HG02981 (cell line): ENCODE measurements at regions not wholly inside any gene's neighbourhood (a gene's known extent, or its start where the extent isn't known, plus 50 kb on each side); places are given as distances from the start of the nearest gene placed in this dataset.

Source experiments
- ATAC-seq: cut with Tn5 transposase; IDR thresholded peaks from one replicate; pipeline ENCODE4 v1.9.1; 2021; ENCODE audit warnings: mild to moderate bottlenecking, moderate library complexity; ENCODE audit not compliant: unreplicated experiment

DNA sequence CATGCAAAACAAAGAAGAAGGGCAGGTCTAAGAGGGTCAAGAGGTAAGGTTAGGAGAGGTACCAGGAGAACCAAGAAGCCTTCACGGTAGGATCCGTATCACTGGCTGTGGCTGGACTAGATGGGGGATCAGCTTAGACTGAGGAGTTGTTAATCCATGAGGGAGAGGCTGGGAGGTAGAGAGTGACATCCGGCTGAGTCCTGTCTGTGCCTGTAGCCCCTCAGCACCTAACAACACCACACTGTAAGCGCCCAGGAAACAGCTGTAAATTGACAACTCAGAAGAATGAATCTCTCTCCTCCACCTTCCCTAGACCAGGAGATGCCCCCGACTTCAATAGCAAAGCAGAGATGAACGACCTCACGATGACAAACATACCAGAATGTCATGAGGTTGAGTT lies 199.4 kb upstream of the RPL38 start:
- ATAC-seq, result no peak

DNA sequence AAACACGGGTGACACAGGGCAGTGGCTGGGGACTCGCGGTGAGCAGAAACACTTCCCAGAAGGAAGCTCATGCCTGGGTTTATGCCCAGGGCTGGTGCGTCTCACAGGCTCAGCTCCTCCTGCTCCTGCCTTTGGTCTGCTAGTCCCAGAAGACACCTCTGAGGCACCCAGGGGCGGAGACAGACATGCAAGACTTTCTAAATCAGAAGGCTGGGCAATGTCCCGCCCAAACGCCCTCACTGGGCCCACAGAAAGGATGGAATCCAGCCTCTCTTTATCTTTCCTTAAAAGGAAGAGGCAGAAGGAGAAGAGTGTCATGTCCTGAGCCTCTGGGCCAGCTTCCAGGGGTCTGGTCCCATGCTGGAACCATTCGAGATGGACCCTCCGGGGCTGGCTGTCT lies 197.7 kb upstream of the RPL38 start:
- ATAC-seq, result no peak

DNA sequence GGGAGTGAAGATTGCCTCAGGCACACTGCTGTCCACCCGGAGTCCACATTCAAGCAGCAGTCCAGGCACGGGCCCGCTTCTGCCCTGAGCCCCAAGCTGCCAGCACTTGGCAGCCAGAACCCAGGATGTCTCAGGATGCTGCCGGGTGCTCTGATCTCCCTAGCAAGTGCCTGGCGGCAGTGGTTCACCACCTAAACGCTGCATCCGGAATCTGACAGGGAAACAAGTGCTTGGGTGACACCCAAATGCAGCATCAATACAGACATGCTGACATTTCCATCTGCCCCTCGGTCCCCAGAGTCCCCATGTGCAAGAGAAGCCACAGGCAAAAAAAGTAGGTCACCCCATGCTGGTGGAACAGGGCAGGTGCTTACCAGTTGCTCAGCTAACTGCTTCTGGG lies 197.1 kb upstream of the RPL38 start:
- no peak for ATAC-seq

DNA sequence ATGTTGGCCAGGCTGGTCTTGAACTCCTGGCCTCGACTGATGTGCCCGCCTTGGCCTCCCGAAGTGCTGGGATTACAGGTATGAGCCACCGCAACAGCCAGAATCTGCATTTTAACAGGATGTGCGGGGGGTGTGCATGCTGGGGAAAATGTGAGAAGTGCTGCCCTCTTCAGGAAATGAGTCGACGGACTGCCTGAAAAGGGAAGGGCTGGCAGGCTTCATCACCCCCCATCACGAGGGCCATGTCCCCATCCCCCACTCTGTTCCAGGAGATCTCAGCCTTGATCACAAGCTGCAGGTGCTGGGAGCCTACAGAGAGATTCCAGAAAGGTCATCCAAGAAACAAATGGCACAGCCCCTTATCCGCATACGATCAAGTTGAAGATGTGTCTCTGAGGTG lies 195.3 kb upstream of the RPL38 start:
- ATAC-seq, result no peak

DNA sequence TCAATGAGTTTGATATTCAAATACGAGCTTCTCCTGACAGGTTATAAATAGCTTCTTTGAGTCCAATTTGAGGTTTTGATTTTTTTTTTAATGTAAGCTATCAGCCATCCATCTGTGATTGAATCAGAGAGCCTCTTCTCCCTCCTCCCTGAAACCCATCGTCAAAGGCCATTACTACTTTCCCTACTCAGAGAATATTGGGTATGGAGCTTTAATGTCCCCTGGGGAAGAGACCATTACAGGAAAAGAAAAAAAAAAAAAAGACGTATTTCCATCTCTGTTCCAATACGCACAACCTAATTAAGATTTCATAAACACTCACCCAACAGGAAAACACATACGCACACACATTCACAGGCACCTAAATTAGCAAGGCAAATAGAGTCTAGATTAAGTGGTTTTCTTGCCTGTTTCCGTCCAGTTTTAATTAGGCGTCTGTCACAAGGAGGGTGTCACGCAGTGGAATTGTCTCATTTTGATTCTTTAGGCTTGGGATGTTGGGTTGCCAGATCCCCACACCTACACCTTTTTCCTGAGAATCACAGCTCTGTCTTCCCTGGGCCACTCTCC lies 194.3 kb upstream of the RPL38 start:
- ATAC-seq, result no peak

DNA sequence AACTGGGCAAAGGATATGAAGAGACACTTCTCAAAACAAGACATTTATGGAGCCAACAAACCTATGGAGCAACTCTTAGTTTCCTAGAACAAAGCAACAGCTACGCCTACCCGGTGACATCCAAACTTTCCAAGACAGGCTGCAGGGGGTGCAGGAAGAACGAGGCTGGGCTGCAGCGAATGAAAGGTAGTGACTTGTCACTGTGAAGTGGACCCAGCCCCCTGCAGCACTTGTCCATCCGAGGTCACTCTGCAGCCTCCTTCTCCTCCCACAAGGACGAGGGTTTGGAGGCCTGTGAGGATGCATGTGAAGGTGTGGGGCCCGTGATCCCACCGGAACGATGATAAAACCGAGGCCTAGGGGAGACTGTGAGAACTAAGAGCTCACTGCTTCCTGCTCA lies 192.6 kb upstream of the RPL38 start:
- ATAC-seq, result no peak

DNA sequence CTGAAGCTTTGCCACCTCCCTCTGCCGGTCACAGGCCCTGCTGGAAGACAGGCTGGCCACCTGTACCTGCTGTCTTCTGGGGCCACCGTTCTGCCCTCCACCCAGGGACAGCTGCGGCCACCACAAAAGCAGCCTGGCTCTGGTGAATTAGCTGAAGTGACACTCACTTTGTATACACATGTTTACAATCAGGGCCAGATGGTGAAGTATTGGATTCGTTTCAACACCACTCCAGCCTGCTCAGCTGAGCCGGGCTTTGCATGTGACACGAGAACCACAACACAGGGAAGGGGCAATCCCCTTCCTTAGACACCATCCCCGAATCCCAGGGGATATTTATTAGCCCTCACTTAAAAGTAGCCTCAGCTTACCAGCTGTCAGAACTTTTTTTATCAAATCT lies 191.5 kb upstream of the RPL38 start:
- no peak for ATAC-seq

DNA sequence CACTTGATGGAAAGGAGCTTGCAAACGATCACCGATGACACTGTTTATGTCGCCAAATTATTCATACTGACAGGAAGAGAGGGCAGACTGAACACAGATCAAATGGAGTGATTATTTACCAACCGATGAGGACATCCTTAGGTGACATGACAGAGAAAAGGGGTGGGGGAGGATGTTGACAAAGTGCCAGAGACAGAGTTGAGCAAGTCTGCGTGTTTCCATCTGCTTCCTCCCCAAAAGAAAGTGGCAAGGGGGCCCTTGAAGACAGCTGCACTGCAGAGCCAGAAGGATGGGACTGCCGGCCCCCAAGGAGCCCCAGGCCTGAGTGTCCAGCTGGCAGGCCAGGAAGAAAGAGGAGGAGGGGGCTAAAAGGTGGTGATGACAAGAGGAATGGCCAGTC lies 191.0 kb upstream of the RPL38 start:
- ATAC-seq, result no peak

DNA sequence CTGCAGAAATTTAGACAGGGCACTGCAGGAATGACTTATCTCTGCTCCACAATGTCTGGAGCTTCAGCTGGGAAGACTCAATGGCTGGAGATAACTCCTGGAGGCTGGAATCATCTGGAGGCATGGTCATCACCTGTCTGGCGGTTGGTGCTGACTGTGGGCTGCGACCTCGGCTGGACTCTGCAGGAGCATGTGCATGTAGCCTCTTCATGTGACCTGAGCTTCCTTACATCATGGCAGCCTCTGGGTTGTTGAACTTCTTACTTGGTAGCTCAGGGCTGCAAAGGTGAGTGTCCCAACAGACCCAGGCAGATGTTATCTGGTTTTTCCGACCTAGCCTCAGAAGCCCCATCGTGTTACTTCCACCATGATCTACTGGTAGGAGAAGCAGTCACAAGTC lies 188.2 kb upstream of the RPL38 start:
- ATAC-seq, result no peak

DNA sequence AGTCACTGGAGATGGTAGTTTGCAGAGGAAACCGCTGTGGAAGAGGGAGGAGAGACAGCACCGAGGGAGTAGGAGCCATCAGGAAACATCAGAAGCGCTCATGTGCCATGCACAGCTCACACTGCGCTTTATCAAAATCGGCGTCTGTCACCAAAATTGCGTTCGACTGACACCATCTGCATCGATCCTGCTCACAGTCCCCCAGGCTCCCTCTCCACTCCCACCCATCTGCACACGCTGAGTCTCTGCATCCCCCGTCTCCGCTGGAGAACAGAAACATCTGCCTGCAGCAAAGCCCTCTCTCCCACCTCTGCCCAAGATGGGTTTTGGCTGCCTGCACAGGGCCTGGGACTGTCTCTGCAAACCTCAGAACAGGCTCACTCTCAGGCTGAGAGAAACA lies 187.5 kb upstream of the RPL38 start:
- no peak for ATAC-seq

DNA sequence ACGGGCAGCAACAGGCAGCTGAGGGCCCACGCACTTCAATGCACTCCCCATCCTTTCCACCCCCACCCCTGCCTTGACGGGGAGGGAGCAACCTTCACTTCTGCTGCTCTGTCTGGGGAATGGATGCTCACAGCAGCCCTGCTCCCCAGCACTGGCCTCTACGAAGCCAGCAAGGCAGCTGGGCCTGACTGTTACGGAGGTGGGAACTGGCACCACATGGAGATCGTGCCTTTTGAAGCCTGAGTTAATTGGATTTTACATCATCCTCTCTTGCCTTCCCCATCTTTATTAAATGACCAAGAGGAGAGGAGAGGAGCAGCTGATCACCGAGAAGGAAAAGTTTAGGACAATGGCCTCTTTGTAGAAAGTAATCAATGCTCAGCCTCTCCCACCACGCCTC lies 187.0 kb upstream of the RPL38 start:
- no peak for ATAC-seq

DNA sequence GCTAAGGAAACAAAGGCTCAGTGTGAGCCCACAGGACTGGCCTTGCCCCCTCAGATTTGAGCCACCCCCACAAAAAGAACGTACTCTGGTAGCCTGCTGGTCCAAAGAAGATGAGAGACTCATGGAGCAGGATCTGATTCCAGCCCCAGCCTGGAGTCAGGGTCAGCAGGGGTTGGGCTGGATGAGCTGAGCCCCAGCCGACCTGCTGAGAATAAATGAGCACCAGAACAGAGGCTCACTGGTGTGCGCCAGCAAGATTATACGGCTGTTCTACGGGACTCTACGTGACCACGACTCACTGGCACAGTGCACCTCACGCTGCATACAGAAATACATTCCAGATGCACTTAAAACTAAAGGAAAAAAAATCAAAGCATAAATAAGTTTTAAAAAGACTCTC lies 186.0 kb upstream of the RPL38 start:
- no peak for ATAC-seq

DNA sequence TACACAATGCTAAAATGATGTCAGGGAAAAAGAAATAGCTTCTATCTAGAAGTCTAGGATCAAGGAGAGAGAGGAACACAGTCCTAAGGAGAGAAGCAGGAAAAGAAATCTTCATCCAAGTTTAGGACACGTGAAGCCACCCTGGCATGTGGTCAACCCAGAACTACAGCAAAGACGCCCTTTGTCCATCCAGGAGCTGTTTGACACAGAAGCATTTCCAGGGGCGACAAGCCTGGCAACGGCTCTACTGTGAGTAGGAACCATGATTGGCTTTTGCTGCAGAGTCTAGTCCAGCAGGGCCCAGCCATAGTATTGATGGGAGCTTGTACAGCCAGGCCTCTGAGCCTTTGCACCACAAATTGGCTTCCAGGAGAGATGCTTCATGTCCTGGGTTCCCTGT lies 185.4 kb upstream of the RPL38 start:
- no peak for ATAC-seq

DNA sequence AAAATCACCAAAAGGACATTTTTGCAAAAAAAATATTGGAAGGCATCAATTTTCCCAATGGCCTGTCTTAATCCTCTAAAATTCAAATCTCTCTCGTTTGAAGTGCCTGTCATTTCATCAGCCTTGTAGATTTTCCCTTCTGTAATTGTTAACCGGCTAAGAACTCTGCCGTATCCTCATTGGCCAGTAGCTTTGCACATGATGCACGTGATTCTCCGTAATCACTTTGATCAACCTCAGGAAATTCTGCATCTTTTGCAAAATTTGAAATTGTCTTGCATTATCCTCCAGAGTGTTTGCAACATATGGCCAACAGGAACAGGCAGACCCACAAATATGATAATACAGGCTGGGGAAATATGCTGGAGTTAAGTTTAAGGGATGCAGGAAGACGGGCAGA lies 184.2 kb upstream of the RPL38 start:
- no peak for ATAC-seq

DNA sequence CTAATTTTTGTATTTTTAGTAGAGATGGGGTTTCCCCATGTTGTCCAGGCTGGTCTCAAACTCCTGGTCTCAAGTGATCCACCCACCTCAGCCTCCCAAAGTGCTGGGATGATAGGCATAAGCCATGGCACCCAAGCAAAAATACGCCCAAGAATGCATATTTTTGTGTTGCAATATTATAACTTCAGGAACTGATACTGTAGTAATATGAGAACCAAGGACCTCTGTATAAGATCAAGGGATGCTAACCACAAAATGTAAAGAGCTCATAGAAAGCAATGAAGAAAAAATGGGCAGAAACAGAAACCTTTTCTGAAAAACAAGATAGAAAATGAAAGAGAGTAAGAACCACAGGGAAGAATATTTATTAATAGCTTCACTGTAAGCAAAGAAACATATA lies 183.6 kb upstream of the RPL38 start:
- no peak for ATAC-seq

DNA sequence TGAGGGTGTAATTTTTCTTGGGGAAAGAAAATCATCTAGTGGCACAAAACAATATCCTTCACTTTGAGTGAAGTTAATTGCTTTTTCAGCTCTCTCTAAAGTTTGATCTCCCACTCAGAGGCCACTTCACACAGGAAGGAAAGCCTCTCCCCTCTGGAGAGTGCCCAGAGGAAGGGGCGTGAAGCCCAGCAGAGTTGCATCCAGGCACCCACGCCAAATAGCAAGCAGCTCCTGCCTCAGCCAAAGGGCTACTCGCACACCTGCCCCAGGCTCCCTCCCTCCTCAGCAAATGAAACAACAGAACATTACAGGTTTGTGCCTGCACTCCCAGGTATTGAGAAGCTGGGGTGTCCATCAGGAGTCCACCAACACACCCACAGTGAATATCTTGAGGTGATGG lies 183.0 kb upstream of the RPL38 start:
- ATAC-seq, result no peak

DNA sequence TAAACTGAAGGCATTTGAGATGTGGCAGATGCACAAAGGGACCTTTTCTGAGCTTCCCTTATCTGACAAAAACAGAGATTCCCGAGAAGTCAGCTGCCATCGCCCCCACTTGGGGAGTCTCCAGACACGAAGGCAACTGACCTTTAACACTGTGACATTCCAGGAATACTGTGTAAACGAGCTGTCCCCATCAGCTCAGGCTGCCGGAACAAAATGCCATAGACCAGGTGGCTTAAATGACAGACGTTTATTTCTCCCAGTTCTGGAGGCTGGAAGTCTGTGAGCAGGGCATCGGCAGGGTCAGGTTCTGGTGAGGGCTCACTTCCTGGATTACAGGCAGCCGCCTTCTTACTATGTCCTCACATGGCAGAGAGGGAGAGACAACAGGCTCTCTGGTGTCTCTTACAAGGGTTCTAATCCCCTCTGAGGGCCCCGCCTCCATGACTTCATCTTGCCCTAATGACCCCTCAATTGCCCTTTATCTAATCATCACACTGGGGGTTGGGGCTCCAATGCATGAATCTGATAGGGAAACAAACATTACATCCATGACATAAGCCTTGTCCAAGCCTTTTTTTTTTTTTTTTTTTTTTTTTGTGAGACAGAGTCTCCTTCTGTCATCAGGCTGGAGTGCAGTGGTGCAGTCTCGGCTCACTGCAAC lies 178.5 kb upstream of the RPL38 start:
- no peak for ATAC-seq

DNA sequence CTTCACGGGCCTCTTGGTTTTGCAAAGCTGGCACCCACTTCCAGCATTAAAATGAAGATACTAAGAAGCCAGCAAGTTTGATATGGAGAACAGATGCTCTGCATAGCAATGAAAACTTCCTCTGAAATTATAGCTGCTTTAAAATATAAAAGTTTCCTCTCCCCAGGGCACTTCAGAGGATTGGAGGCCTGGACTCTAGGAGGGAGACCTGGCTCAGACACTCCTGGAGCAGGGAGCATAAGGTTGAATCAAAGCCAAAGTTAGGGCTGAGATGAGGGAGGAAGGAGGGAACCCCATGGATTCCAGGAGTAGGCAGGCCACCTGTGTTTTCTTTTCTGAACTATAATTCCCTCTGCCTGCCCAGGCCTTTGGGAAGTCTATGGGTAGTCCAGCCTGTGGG lies 176.0 kb upstream of the RPL38 start:
- no peak for ATAC-seq

DNA sequence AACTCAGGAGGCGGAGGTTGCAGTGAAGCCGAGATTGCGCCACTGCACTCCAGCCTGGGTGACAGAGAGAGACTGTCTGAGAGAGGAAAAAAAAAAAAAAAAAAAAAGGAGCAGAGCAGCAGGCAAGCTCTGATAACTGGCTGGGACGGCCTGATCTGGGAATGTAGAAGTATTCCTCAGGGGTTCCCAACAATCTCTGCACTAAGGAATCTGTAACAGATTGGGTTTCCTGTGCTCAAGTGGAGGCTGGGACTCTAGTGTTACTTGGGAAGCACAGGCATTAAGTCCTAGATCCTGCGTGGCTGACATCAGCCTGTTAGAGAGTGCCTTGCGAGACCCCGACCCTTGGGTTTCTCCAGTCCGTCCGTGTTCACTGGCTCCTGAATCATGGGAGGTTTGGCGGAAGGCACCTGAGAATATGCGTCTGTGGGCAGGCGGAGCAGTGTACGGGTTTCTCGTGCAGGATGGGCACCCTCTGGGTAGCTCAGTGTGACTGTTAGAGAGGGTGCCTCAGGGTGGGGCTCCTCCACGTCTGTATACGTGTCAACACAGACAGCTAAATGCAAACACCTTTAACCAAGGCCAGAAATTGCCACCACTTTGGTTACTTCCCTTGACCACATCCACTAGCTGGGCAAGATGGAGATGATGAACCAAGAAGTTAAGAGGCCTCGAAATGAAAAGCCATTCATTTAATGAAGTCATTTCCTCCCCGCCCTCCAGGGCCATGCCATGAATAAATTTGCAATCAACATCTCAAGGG lies 174.9 kb upstream of the RPL38 start:
- no peak for ATAC-seq

DNA sequence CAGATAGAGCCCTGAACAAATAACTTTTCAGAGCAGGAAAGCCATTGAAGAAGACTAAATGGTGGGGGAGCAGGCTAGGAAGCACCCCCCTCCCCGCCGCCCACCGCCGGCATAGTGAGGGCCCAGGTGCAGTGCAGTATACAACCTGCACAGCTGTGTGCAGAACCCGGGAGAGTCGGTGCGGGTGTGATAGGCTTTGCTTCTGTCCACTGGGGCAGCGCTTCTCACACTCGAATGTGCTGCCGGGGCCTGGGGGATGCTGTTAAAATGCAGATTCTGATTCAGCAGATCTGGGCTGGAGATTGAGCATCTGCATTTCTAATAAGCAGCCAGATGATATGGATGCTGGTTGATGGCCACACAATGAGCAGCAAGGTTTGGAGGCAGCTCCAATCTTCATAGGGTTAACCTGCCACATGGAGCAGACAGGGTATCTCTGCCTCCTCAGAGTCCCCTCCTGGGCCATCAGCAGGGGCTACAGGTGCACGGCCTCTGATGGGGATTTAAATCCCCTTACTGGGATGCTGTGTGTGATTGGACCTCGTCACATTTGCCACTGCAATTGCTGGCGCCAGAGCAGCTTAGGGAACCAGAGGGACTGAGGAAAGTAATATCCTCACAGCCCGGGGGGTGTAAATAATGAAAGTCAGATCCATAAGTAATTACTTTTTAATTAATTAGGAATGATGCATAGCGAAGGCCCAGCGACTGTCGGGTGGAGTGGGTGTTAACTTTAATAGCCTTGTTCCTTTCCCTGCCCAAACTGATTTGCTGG lies 172.0 kb upstream of the RPL38 start:
- ATAC-seq, result no peak

DNA sequence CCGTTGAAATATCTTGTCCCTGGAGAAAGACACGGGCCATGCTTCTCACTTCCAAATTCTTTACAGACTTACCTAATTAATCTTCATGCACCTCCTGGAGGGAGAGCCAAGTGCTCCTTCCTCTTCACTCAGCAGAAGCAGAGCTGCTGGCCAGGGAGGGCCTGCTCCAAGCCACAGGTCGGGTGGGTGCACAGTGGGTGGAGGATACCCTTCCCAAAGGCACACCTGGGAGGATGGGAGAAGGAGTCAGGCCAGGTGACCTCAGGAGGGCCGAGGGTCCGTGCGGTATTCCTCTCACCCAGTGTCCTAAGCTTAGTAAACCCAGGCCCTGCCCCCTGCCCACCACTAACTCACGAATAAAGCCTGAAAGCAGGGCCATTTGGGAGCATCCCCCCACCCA lies 171.3 kb upstream of the RPL38 start:
- no peak for ATAC-seq

DNA sequence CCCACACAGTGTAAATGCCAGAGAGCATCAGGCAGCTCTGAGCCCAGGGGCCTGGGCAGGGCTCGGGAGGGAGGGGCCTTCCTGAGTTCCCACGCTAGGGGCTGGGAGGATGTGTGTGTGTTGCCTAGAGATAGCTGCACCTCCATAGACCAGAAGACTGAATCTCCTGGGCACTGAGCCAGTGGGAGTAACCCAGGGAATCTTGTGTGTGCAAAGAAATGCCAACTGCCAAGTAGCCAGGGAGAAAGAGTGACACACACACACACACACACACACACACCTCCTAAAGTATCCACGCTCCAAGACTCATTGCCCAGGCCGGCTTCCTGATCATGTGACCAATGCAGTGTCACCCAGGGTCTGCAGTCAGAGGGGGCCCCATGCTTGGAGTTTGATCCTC lies 166.2 kb upstream of the RPL38 start:
- ATAC-seq, result no peak
